ENCODE measurements at regions not wholly inside any gene's neighbourhood (a gene's known extent, or its start where the extent isn't known, plus 50 kb on each side); places are given as distances from the start of the nearest gene placed in this dataset.
A peak's percentile ranks its signal among the peaks of the same experiment; 100 is the strongest.

GRCh38 chr2:60385648-60386047, 167.8 kb downstream of the BCL11A start:
- no peaks in the 10 kb centered on the region for H3K9me3 Mint-ChIP-seq (ENCODE audit: unreplicated experiment)

GRCh38 chr2:60383401-60384143, 169.9 kb downstream of the BCL11A start:
- H3K4me1 Mint-ChIP-seq (ENCODE audit: unreplicated experiment): peaks cover 12% of the 10 kb centered on the region
- H3K4me3 Mint-ChIP-seq (ENCODE audit: unreplicated experiment): no peak overlapping the region
- no peak for DNase-seq (ENCODE audit: low spot score)
- H3K27me3 Mint-ChIP-seq (ENCODE audit: unreplicated experiment): peaks cover 2% of the 10 kb centered on the region
- no peak for TF ChIP-seq CTCF (IDR thresholded peaks at IDR 0.05; ENCODE audit: unreplicated experiment)
- no peaks in the 10 kb centered on the region for H3K9me3 Mint-ChIP-seq (ENCODE audit: unreplicated experiment)
- H3K27ac Mint-ChIP-seq (ENCODE audit: unreplicated experiment): peak overlapping the region; percentile 85
- H3K36me3 Mint-ChIP-seq (ENCODE audit: low read depth, unreplicated experiment): no peaks in the 10 kb centered on the region

More at GRCh38 chr2:60385648-60386047, 167.8 kb downstream of the BCL11A start:
- Mint-ChIP-seq H3K27me3 (ENCODE audit: unreplicated experiment) (peaks cover 2% of the 10 kb centered on the region), H3K4me3 (ENCODE audit: unreplicated experiment) (no peak overlapping the region), H3K36me3 (ENCODE audit: low read depth, unreplicated experiment) (no peaks in the 10 kb centered on the region), H3K4me1 (ENCODE audit: unreplicated experiment) (peaks cover 12% of the 10 kb centered on the region), H3K27ac (ENCODE audit: unreplicated experiment) (no peak overlapping the region)
- TF ChIP-seq CTCF (IDR thresholded peaks at IDR 0.05; ENCODE audit: unreplicated experiment): no peak
- DNase-seq (ENCODE audit: low spot score): no peak

GRCh38 chr2:60380411-60380810, 173.0 kb downstream of the BCL11A start:
- Mint-ChIP-seq H3K27me3 (ENCODE audit: unreplicated experiment) (peaks cover 2% of the 10 kb centered on the region), H3K27ac (ENCODE audit: unreplicated experiment) (no peak overlapping the region), H3K4me3 (ENCODE audit: unreplicated experiment) (no peak overlapping the region), H3K4me1 (ENCODE audit: unreplicated experiment) (peaks cover 23% of the 10 kb centered on the region), H3K9me3 (ENCODE audit: unreplicated experiment) (no peaks in the 10 kb centered on the region), H3K36me3 (ENCODE audit: low read depth, unreplicated experiment) (no peaks in the 10 kb centered on the region)
- TF ChIP-seq CTCF (IDR thresholded peaks at IDR 0.05; ENCODE audit: unreplicated experiment): no peak
- no peak for DNase-seq (ENCODE audit: low spot score)

GRCh38 chr2:60379684-60380083, 173.8 kb downstream of the BCL11A start:
- no peak for TF ChIP-seq CTCF (IDR thresholded peaks at IDR 0.05; ENCODE audit: unreplicated experiment)
- Mint-ChIP-seq H3K4me3 (ENCODE audit: unreplicated experiment) (no peak overlapping the region), H3K9me3 (ENCODE audit: unreplicated experiment) (no peaks in the 10 kb centered on the region), H3K4me1 (ENCODE audit: unreplicated experiment) (peaks cover 27% of the 10 kb centered on the region), H3K27me3 (ENCODE audit: unreplicated experiment) (peaks cover 2% of the 10 kb centered on the region), H3K27ac (ENCODE audit: unreplicated experiment) (no peak overlapping the region), H3K36me3 (ENCODE audit: low read depth, unreplicated experiment) (no peaks in the 10 kb centered on the region)
- DNase-seq (ENCODE audit: low spot score): no peak

GRCh38 chr2:60379216-60379615, 174.2 kb downstream of the BCL11A start:
- DNase-seq (ENCODE audit: low spot score): no peak
- peaks cover 27% of the 10 kb centered on the region for H3K4me1 Mint-ChIP-seq (ENCODE audit: unreplicated experiment)
- no peak overlapping the region for H3K27ac Mint-ChIP-seq (ENCODE audit: unreplicated experiment)
- H3K27me3 Mint-ChIP-seq (ENCODE audit: unreplicated experiment): peaks cover 2% of the 10 kb centered on the region
- no peak for TF ChIP-seq CTCF (IDR thresholded peaks at IDR 0.05; ENCODE audit: unreplicated experiment)
- no peak overlapping the region for H3K4me3 Mint-ChIP-seq (ENCODE audit: unreplicated experiment)
- no peaks in the 10 kb centered on the region for H3K9me3 Mint-ChIP-seq (ENCODE audit: unreplicated experiment)
- no peaks in the 10 kb centered on the region for H3K36me3 Mint-ChIP-seq (ENCODE audit: low read depth, unreplicated experiment)
